ENCODE measurements at regions not wholly inside any gene's neighbourhood (a gene's known extent, or its start where the extent isn't known, plus 50 kb on each side); places are given as distances from the start of the nearest gene placed in this dataset.

- no peaks in the 10 kb centered on the region for H3K9me2 ChIP-seq (replicated peaks; ENCODE audit: control insufficient read depth, low read length)
- H3F3A ChIP-seq (ENCODE audit: control insufficient read depth, insufficient read depth) = no peaks in the 10 kb centered on the region
- H3K4me2 ChIP-seq (ENCODE audit: low read length) = no peak overlapping the region
- H3K27me3 ChIP-seq (ENCODE audit: control insufficient read depth, low read length) = no peaks in the 10 kb centered on the region
- H3K4me1 ChIP-seq (ENCODE audit: control insufficient read depth, low read length) = no peaks in the 10 kb centered on the region
- H3K4me3 ChIP-seq (ENCODE audit: low read length) = no peak overlapping the region
- H3K27ac ChIP-seq (ENCODE audit: low read depth, low read length) = no peak overlapping the region
- TF ChIP-seq, protein P1, sequence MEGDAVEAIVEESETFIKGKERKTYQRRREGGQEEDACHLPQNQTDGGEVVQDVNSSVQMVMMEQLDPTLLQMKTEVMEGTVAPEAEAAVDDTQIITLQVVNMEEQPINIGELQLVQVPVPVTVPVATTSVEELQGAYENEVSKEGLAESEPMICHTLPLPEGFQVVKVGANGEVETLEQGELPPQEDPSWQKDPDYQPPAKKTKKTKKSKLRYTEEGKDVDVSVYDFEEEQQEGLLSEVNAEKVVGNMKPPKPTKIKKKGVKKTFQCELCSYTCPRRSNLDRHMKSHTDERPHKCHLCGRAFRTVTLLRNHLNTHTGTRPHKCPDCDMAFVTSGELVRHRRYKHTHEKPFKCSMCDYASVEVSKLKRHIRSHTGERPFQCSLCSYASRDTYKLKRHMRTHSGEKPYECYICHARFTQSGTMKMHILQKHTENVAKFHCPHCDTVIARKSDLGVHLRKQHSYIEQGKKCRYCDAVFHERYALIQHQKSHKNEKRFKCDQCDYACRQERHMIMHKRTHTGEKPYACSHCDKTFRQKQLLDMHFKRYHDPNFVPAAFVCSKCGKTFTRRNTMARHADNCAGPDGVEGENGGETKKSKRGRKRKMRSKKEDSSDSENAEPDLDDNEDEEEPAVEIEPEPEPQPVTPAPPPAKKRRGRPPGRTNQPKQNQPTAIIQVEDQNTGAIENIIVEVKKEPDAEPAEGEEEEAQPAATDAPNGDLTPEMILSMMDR (IDR thresholded peaks at IDR 0.05; ENCODE audit: low read depth, low read length, poor library complexity, severe bottlenecking) = no peak
- TF ChIP-seq EZH2phosphoT487 (IDR thresholded peaks at IDR 0.05; ENCODE audit: borderline replicate concordance, low read length) = no peak
- no peaks in the 10 kb centered on the region for H4K20me1 ChIP-seq (ENCODE audit: control insufficient read depth, insufficient read depth, low read depth, low read length)
- H3K36me3 ChIP-seq (ENCODE audit: control insufficient read depth, low read length) = no peaks in the 10 kb centered on the region
- peaks cover 13% of the 10 kb centered on the region; the same call in 1 of the 2 replicates for H3K9me3 ChIP-seq (ENCODE audit: control insufficient read depth, insufficient read depth, low read length)
- no peaks in the 10 kb centered on the region for H3K79me2 ChIP-seq (ENCODE audit: control insufficient read depth, low read length)
These were observed 341.0 kb downstream of the IRX2 start for GRCh38 chr5:2410451-2410850.

DNA sequence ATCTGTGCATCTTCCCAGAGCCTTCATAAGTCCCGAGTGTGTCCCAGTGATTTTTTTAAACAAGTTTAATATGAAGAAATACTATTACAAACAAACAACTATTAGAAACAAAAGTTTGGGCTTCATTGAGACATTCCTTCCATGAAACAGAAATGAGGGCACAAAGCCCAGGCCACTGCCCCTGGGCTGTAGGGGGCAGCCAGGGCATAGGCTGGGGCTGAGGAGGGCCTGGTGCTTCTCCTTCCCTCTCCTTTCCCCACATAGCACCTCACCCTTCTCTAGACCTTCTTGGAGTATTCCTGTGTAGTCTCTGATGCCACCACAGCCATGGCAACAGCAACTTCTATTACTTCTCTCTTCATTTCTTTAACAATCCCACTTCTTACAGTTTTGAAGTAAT is 348.2 kb downstream of the IRX2 start:
- Histone ChIP-seq H3K36me3 (ENCODE audit: control insufficient read depth, low read length) (no peaks in the 10 kb centered on the region), H3K27ac (ENCODE audit: low read depth, low read length) (no peak overlapping the region), H3K9me3 (ENCODE audit: control insufficient read depth, insufficient read depth, low read length) (no peaks in the 10 kb centered on the region; the same call in 1 of the 2 replicates), H3K4me3 (ENCODE audit: low read length) (no peak overlapping the region), H3K9me2 (replicated peaks; ENCODE audit: control insufficient read depth, low read length) (no peaks in the 10 kb centered on the region), H3K27me3 (ENCODE audit: control insufficient read depth, low read length) (no peaks in the 10 kb centered on the region), H3K4me1 (ENCODE audit: control insufficient read depth, low read length) (no peaks in the 10 kb centered on the region), H3K4me2 (ENCODE audit: low read length) (no peak overlapping the region), H4K20me1 (ENCODE audit: control insufficient read depth, insufficient read depth, low read depth, low read length) (no peaks in the 10 kb centered on the region), H3F3A (ENCODE audit: control insufficient read depth, insufficient read depth) (no peaks in the 10 kb centered on the region), H3K79me2 (ENCODE audit: control insufficient read depth, low read length) (no peaks in the 10 kb centered on the region)
- no peak for TF ChIP-seq EZH2phosphoT487 (IDR thresholded peaks at IDR 0.05; ENCODE audit: borderline replicate concordance, low read length)
- TF ChIP-seq, protein P1 (IDR thresholded peaks at IDR 0.05; ENCODE audit: low read depth, low read length, poor library complexity, severe bottlenecking) = no peak

- no peaks in the 10 kb centered on the region for H3K4me1 ChIP-seq (ENCODE audit: control insufficient read depth, low read length)
- H3K79me2 ChIP-seq (ENCODE audit: control insufficient read depth, low read length) = no peaks in the 10 kb centered on the region
- no peaks in the 10 kb centered on the region; the same call in 1 of the 2 replicates for H3K9me3 ChIP-seq (ENCODE audit: control insufficient read depth, insufficient read depth, low read length)
- H3K27ac ChIP-seq (ENCODE audit: low read depth, low read length) = no peak overlapping the region
- H3K4me2 ChIP-seq (ENCODE audit: low read length) = no peak overlapping the region
- no peaks in the 10 kb centered on the region for H4K20me1 ChIP-seq (ENCODE audit: control insufficient read depth, insufficient read depth, low read depth, low read length)
- H3K9me2 ChIP-seq (replicated peaks; ENCODE audit: control insufficient read depth, low read length) = no peaks in the 10 kb centered on the region
- H3F3A ChIP-seq (ENCODE audit: control insufficient read depth, insufficient read depth) = no peaks in the 10 kb centered on the region
- H3K36me3 ChIP-seq (ENCODE audit: control insufficient read depth, low read length) = no peaks in the 10 kb centered on the region
- no peak for TF ChIP-seq EZH2phosphoT487 (IDR thresholded peaks at IDR 0.05; ENCODE audit: borderline replicate concordance, low read length)
- TF ChIP-seq, protein P1 (IDR thresholded peaks at IDR 0.05; ENCODE audit: low read depth, low read length, poor library complexity, severe bottlenecking) = no peak
- H3K27me3 ChIP-seq (ENCODE audit: control insufficient read depth, low read length) = no peaks in the 10 kb centered on the region
- H3K4me3 ChIP-seq (ENCODE audit: low read length) = no peak overlapping the region
These were observed 351.7 kb downstream of the IRX2 start for GRCh38 chr5:2399804-2400203.

All from DOHH2 (cell line).